ENCODE measurements at regions not wholly inside any gene's neighbourhood (a gene's known extent, or its start where the extent isn't known, plus 50 kb on each side); places are given as distances from the start of the nearest gene placed in this dataset.

- no peak for ATAC-seq
- TF ChIP-seq ZNF70 (CRISPR knock-in tag; IDR thresholded peaks at IDR 0.05), result no peak
- no peak for TF ChIP-seq BACH2 (CRISPR knock-in tag; IDR thresholded peaks at IDR 0.05; ENCODE audit: borderline replicate concordance)
- TF ChIP-seq SNAI2 (CRISPR knock-in tag; IDR thresholded peaks at IDR 0.05), result no peak
- no peak for TF ChIP-seq CSDC2 (CRISPR knock-in tag; IDR thresholded peaks at IDR 0.05)
- no peak for TF ChIP-seq ARNTL (CRISPR knock-in tag; IDR thresholded peaks at IDR 0.05; ENCODE audit: borderline replicate concordance, low read depth)
- no peak for TF ChIP-seq GLIS3 (CRISPR knock-in tag; IDR thresholded peaks at IDR 0.05)
- TF ChIP-seq ISL1 (CRISPR knock-in tag; IDR thresholded peaks at IDR 0.05), result no peak
- no peak for TF ChIP-seq ZFP30 (CRISPR knock-in tag; IDR thresholded peaks at IDR 0.05)
- no peak for TF ChIP-seq ZC3H10 (CRISPR knock-in tag; IDR thresholded peaks at IDR 0.05)
- no peak for TF ChIP-seq ZNF8 (CRISPR knock-in tag; IDR thresholded peaks at IDR 0.05)
- TF ChIP-seq CSRNP3 (CRISPR knock-in tag; IDR thresholded peaks at IDR 0.05), result no peak
- TF ChIP-seq TSHZ2 (CRISPR knock-in tag; IDR thresholded peaks at IDR 0.05), result no peak
These were observed 72.1 kb upstream of the SPACA1 start for GRCh38 chr6:87975561-87975960.

GRCh38 chr6:87972279-87972678, 75.4 kb upstream of the SPACA1 start:
- ATAC-seq, result no peak
- TF ChIP-seq ZNF70 (CRISPR knock-in tag; IDR thresholded peaks at IDR 0.05) (no peak), SNAI2 (CRISPR knock-in tag; IDR thresholded peaks at IDR 0.05) (no peak), ZNF8 (CRISPR knock-in tag; IDR thresholded peaks at IDR 0.05) (no peak), ISL1 (CRISPR knock-in tag; IDR thresholded peaks at IDR 0.05) (no peak), ARNTL (CRISPR knock-in tag; IDR thresholded peaks at IDR 0.05; ENCODE audit: borderline replicate concordance, low read depth) (no peak), TSHZ2 (CRISPR knock-in tag; IDR thresholded peaks at IDR 0.05) (no peak), TOX (CRISPR knock-in tag; IDR thresholded peaks at IDR 0.05; ENCODE audit: borderline replicate concordance) (no peak), CSDC2 (CRISPR knock-in tag; IDR thresholded peaks at IDR 0.05) (no peak), PATZ1 (CRISPR knock-in tag; IDR thresholded peaks at IDR 0.05; ENCODE audit: borderline replicate concordance) (no peak), GLIS3 (CRISPR knock-in tag; IDR thresholded peaks at IDR 0.05) (no peak), ESRRG (CRISPR knock-in tag; IDR thresholded peaks at IDR 0.05) (no peak), BACH2 (CRISPR knock-in tag; IDR thresholded peaks at IDR 0.05; ENCODE audit: borderline replicate concordance) (no peak), PPARA (CRISPR knock-in tag; IDR thresholded peaks at IDR 0.05; ENCODE audit: borderline replicate concordance) (no peak), ZNF565 (CRISPR knock-in tag; conservative IDR thresholded peaks at IDR 0.05; ENCODE audit: low read depth) (no peak), CSRNP3 (CRISPR knock-in tag; IDR thresholded peaks at IDR 0.05) (no peak)

- TF ChIP-seq RARB (CRISPR knock-in tag; IDR thresholded peaks at IDR 0.05), result no peak
- TF ChIP-seq ESRRG (CRISPR knock-in tag; IDR thresholded peaks at IDR 0.05), result no peak
- TF ChIP-seq ZFP30 (CRISPR knock-in tag; IDR thresholded peaks at IDR 0.05), result no peak
- TF ChIP-seq BACH2 (CRISPR knock-in tag; IDR thresholded peaks at IDR 0.05; ENCODE audit: borderline replicate concordance), result no peak
- no peak for TF ChIP-seq ARNTL (CRISPR knock-in tag; IDR thresholded peaks at IDR 0.05; ENCODE audit: borderline replicate concordance, low read depth)
- no peak for TF ChIP-seq ZNF565 (CRISPR knock-in tag; conservative IDR thresholded peaks at IDR 0.05; ENCODE audit: low read depth)
- TF ChIP-seq ISL1 (CRISPR knock-in tag; IDR thresholded peaks at IDR 0.05), result no peak
- TF ChIP-seq TCF4 (CRISPR knock-in tag; IDR thresholded peaks at IDR 0.05; ENCODE audit: borderline replicate concordance), result no peak
- TF ChIP-seq PPARA (CRISPR knock-in tag; IDR thresholded peaks at IDR 0.05; ENCODE audit: borderline replicate concordance), result no peak
- TF ChIP-seq GLIS3 (CRISPR knock-in tag; IDR thresholded peaks at IDR 0.05), result no peak
- TF ChIP-seq OSR1 (CRISPR knock-in tag; IDR thresholded peaks at IDR 0.05), result no peak
- TF ChIP-seq ZC3H10 (CRISPR knock-in tag; IDR thresholded peaks at IDR 0.05), result no peak
- TF ChIP-seq ZNF70 (CRISPR knock-in tag; IDR thresholded peaks at IDR 0.05), result no peak
These were observed 75.9 kb upstream of the SPACA1 start for GRCh38 chr6:87971605-87972262.

More at GRCh38 chr6:87971605-87972262, 75.9 kb upstream of the SPACA1 start:
- ATAC-seq, result no peak
